IMR-90 (cell line): ENCODE measurements at regions not wholly inside any gene's neighbourhood (a gene's known extent, or its start where the extent isn't known, plus 50 kb on each side); places are given as distances from the start of the nearest gene placed in this dataset.

ENCODE experiments used
- ATAC-seq: fragments of 200-7000 bp; cut with Tn5 transposase; 2 replicates; pipeline ENCODE4 v1.9.1; 2020; ENCODE audit warnings: low read depth, mild to moderate bottlenecking, moderate library complexity
- BruUV-seq: library from RNA; stranded (reverse); fragments of 400-500 nt; replicated peaks from 2 replicates; lab custom pipeline; 2021; lab: Mats Ljungman, UMichigan
- CTCF ChIA-PET: fragments of 300-600 bp; formaldehyde crosslinking; extraction: SDS; loops from one replicate; lab custom pipeline; 2021; ENCODE audit warnings: antibody characterized with exemption; lab: Yijun Ruan, JAX
- POLR2A ChIA-PET: fragments of 300-600 bp; sonication (Branson Sonifier 250); formaldehyde crosslinking; loops from one replicate; lab custom pipeline; 2022; ENCODE audit warnings: antibody characterized with exemption; ENCODE audit not compliant: unreplicated experiment; lab: Charles Lee
- DNase-seq: peaks from one replicate; pipeline ENCODE4 v3.0.0; 2013
- H2AFZ ChIP-seq: replicated peaks from 2 replicates; pipeline ENCODE3; 2013; ENCODE audit warnings: low read length, mild to moderate bottlenecking; ENCODE audit not compliant: poor library complexity
- H2AK5ac ChIP-seq: 2 replicates; pipeline ENCODE4 v1.6.1; 2013; ENCODE audit warnings: low read depth, low read length, inconsistent platforms
- H2AK9ac ChIP-seq: replicated peaks from 2 replicates; pipeline ENCODE3; 2013; ENCODE audit warnings: mild to moderate bottlenecking, low read depth, low read length, moderate library complexity; ENCODE audit not compliant: poor library complexity
- H2BK120ac ChIP-seq: 2 replicates; pipeline ENCODE4 v1.6.1; 2013; ENCODE audit warnings: low read depth, low read length, inconsistent platforms
- H2BK15ac ChIP-seq: 3 replicates; pipeline ENCODE4 v1.6.1; 2013; ENCODE audit warnings: low read depth, low read length, inconsistent platforms
- H2BK20ac ChIP-seq: 2 replicates; pipeline ENCODE4 v1.6.1; 2013; ENCODE audit warnings: low read depth, mild to moderate bottlenecking, inconsistent platforms, low read length, moderate library complexity
- H2BK5ac ChIP-seq: 2 replicates; pipeline ENCODE4 v1.6.1; 2013; ENCODE audit warnings: mild to moderate bottlenecking, low read depth, low read length, inconsistent platforms; ENCODE audit not compliant: poor library complexity, severe bottlenecking
- H3K14ac ChIP-seq: replicated peaks from 2 replicates; pipeline ENCODE4 v1.6.1; 2013; ENCODE audit warnings: low read depth, low read length, inconsistent platforms
- H3K18ac ChIP-seq: 2 replicates; pipeline ENCODE4 v1.6.1; 2013; ENCODE audit warnings: low read depth, low read length, control low read depth
- H3K23ac ChIP-seq: 2 replicates; pipeline ENCODE4 v1.6.1; 2013; ENCODE audit warnings: low read depth, low read length, inconsistent platforms
- H3K27ac ChIP-seq: 2 replicates; pipeline ENCODE4 v1.5.1; 2013; ENCODE audit warnings: mild to moderate bottlenecking, control low read depth, low read length; ENCODE audit not compliant: insufficient read depth
- H3K27me3 ChIP-seq: 2 replicates; pipeline ENCODE4 v1.6.1; 2013; ENCODE audit warnings: low read length; ENCODE audit not compliant: control insufficient read depth, insufficient read depth
- H3K36me3 ChIP-seq: 2 replicates; pipeline ENCODE4 v1.6.1; 2013; ENCODE audit warnings: low read length, mixed read lengths; ENCODE audit not compliant: control insufficient read depth, insufficient read depth
- H3K4ac ChIP-seq: 2 replicates; pipeline ENCODE4 v1.6.1; 2013; ENCODE audit warnings: low read depth, low read length, inconsistent platforms
- H3K4me1 ChIP-seq: 2 replicates; pipeline ENCODE4 v1.6.1; 2013; ENCODE audit warnings: low read length, mixed read lengths; ENCODE audit not compliant: control insufficient read depth, insufficient read depth
- H3K4me2 ChIP-seq: 2 replicates; pipeline ENCODE4 v1.6.1; 2013; ENCODE audit warnings: low read depth, mild to moderate bottlenecking, control low read depth, low read length, moderate library complexity
- H3K4me3 ChIP-seq: 2 replicates; pipeline ENCODE4 v1.5.1; 2013; ENCODE audit warnings: low read depth, mild to moderate bottlenecking, control low read depth, low read length, moderate library complexity; ENCODE audit not compliant: insufficient read depth
- H3K56ac ChIP-seq: 2 replicates; pipeline ENCODE4 v1.6.1; 2013; ENCODE audit warnings: low read length, inconsistent platforms; ENCODE audit not compliant: insufficient read depth; ENCODE audit errors: extremely low read depth
- H3K79me1 ChIP-seq, 2 experiments: 2 replicates each; pipeline ENCODE4 v1.6.1; 2013; ENCODE audit warnings: low read length in 2 of 2, inconsistent platforms in 1 of 2, low read depth in 1 of 2
- H3K9ac ChIP-seq: 2 replicates; pipeline ENCODE4 v1.6.1; 2013; ENCODE audit warnings: low read depth, low read length, control low read depth
- H3K9me1 ChIP-seq: 2 replicates; pipeline ENCODE4 v1.6.1; 2013; ENCODE audit warnings: low read length, inconsistent platforms; ENCODE audit not compliant: insufficient read depth
- H3K9me3 ChIP-seq: 2 replicates; pipeline ENCODE4 v1.6.1; 2013; ENCODE audit warnings: low read length; ENCODE audit not compliant: control insufficient read depth, insufficient read depth
- H4K20me1 ChIP-seq: 2 replicates; pipeline ENCODE4 v1.6.1; 2013; ENCODE audit warnings: low read length, inconsistent platforms; ENCODE audit not compliant: insufficient read depth
- H4K5ac ChIP-seq: 2 replicates; pipeline ENCODE4 v1.6.1; 2013; ENCODE audit warnings: mild to moderate bottlenecking, low read depth, low read length, control low read depth
- H4K8ac ChIP-seq, 2 experiments: 2 replicates each; pipeline ENCODE4 v1.6.1; 2013; ENCODE audit warnings: low read depth in 2 of 2, low read length in 2 of 2, control low read depth in 1 of 2, inconsistent platforms in 1 of 2
- H4K91ac ChIP-seq: 2 replicates; pipeline ENCODE4 v1.6.1; 2013; ENCODE audit warnings: low read depth, low read length, inconsistent platforms; ENCODE audit not compliant: insufficient read depth
- BHLHE40 ChIP-seq: fragments of 150-350 bp; IDR thresholded peaks from 2 replicates; pipeline ENCODE4 v1.6.1; 2016; ENCODE audit warnings: mild to moderate bottlenecking, low read depth, low read length
- CHD1 ChIP-seq: IDR thresholded peaks from 2 replicates; pipeline ENCODE4 v1.6.1; 2012; ENCODE audit warnings: low read depth, low read length, improper control_type of control experiment
- FOS ChIP-seq: fragments of 150-350 bp; IDR thresholded peaks from 2 replicates; pipeline ENCODE4 v1.6.1; 2016; ENCODE audit warnings: low read depth, low read length
- MAZ ChIP-seq: IDR thresholded peaks from 2 replicates; pipeline ENCODE4 v1.6.1; 2012; ENCODE audit warnings: low read depth, mild to moderate bottlenecking, low read length, improper control_type of control experiment, moderate library complexity, borderline replicate concordance
- NFE2L2 ChIP-seq: fragments of 150-350 bp; IDR thresholded peaks from 2 replicates; pipeline ENCODE4 v1.6.1; 2016; ENCODE audit warnings: low read depth, mild to moderate bottlenecking, low read length
- POLR2A ChIP-seq: IDR thresholded peaks from 2 replicates; pipeline ENCODE4 v1.6.1; 2012; ENCODE audit warnings: mild to moderate bottlenecking, low read depth, low read length
- RAD21 ChIP-seq: IDR thresholded peaks from 2 replicates; pipeline ENCODE4 v1.6.1; 2012; ENCODE audit warnings: low read length, improper control_type of control experiment
- RCOR1 ChIP-seq: IDR thresholded peaks from 2 replicates; pipeline ENCODE4 v1.6.1; 2012; ENCODE audit warnings: mild to moderate bottlenecking, low read length, improper control_type of control experiment; ENCODE audit not compliant: insufficient replicate concordance
- RFX5 ChIP-seq: IDR thresholded peaks from 2 replicates; pipeline ENCODE4 v1.8.0; 2012; ENCODE audit warnings: low read depth, mild to moderate bottlenecking, low read length, moderate library complexity
- SMC3 ChIP-seq: fragments of 150-350 bp; IDR thresholded peaks from 2 replicates; pipeline ENCODE4 v1.6.1; 2016; ENCODE audit warnings: low read depth, mild to moderate bottlenecking, antibody characterized with exemption, low read length, moderate library complexity
- WGBS, 2 experiments: methylation state at CpG; one replicate each; pipeline versions ENCODE4 v1.1.5 to v1.1.7; 2013; ENCODE audit warnings: missing lambda C conversion rate in 2 of 2; ENCODE audit not compliant: insufficient read length in 1 of 2; ENCODE audit errors: extremely low coverage in 2 of 2; 5-methylcytosine and 5-hydroxymethylcytosine counted together
- dilution Hi-C: fragments of 300-500 bp; cut with HindIII; formaldehyde crosslinking; loops from one replicate; pipeline ENCODE4 v1.14.3; 2018; ENCODE audit warnings: low sequenced_read_pairs; ENCODE audit not compliant: unreplicated experiment
- in situ Hi-C: fragments of 300-500 bp; cut with MboI; formaldehyde crosslinking; loops from 3 replicates; pipeline ENCODE4 v1.14.3; 2019; ENCODE audit warnings: low sequenced_read_pairs, inconsistent platforms, mixed read lengths
- intact Hi-C: fragments of 100-400 bp; cut with micrococcal nuclease; formaldehyde crosslinking; loops from 2 replicates; pipeline ENCODE4 v1.10.0; 2022
- TF ChIP-seq, protein P1 (sequence below): fragments of 150-350 bp; IDR thresholded peaks from 2 replicates; pipeline ENCODE4 v1.6.1; 2017; ENCODE audit warnings: mild to moderate bottlenecking, antibody characterized with exemption, low read length, low read depth
- TF ChIP-seq, protein P2 (sequence below): fragments of 150-350 bp; IDR thresholded peaks from 2 replicates; pipeline ENCODE4 v1.6.1; 2016; ENCODE audit warnings: low read depth, mild to moderate bottlenecking, low read length, moderate library complexity, borderline replicate concordance
- TF ChIP-seq, protein P3 (sequence below): conservative IDR thresholded peaks from 2 replicates; pipeline ENCODE4 v1.5.1; 2012; ENCODE audit warnings: mild to moderate bottlenecking, low read depth, low read length, improper control_type of control experiment

DNA sequence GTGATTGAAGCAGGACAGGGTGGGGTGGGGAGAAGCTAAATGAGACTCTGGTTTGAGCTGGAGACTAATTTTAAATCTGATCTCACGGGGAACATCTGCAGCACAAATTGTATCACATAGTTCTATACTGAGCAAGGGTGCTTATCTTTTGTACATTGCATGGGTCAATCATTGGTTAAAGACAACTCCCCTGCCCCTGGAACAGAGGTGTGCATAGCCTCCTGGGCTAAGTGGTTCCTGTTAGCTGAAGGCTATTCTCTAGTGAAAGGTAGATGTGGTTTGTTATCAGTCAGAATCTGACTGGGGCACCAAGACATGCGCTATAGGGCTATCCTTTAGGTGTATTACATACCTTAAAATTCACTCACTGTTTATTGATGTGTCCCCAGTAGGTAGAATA is 103.9 kb upstream of the KITLG start:
- Histone ChIP-seq H4K91ac (no peak overlapping the region), H2BK5ac (no peak overlapping the region), H2BK15ac (no peak overlapping the region), H3K4me1 (no peaks in the 10 kb centered on the region), H2AK9ac (no peak overlapping the region), H4K8ac (no peak overlapping the region), H3K27ac (no peak overlapping the region), H3K14ac (no peak overlapping the region), H3K27me3 (no peaks in the 10 kb centered on the region), H2AK5ac (no peak overlapping the region), H3K9ac (no peak overlapping the region), H3K9me3 (no peaks in the 10 kb centered on the region), H3K9me1 (no peaks in the 10 kb centered on the region), H3K79me1 (no peaks in the 10 kb centered on the region), H4K20me1 (no peaks in the 10 kb centered on the region), H3K36me3 (no peaks in the 10 kb centered on the region), H3K18ac (no peak overlapping the region), H3K56ac (no peak overlapping the region), H2BK20ac (no peak overlapping the region), H2BK120ac (no peak overlapping the region), H3K4me2 (no peak overlapping the region), H3K4me3 (no peak overlapping the region), H2AFZ (no peak overlapping the region), H4K5ac (no peak overlapping the region), H3K23ac (no peak overlapping the region), H3K4ac (no peak overlapping the region)
- no TSS peak for BruUV-seq
- in situ Hi-C loops = no loop called here
- TF ChIP-seq SMC3 = no peak
- TF ChIP-seq RFX5 = no peak
- TF ChIP-seq, protein P1, sequence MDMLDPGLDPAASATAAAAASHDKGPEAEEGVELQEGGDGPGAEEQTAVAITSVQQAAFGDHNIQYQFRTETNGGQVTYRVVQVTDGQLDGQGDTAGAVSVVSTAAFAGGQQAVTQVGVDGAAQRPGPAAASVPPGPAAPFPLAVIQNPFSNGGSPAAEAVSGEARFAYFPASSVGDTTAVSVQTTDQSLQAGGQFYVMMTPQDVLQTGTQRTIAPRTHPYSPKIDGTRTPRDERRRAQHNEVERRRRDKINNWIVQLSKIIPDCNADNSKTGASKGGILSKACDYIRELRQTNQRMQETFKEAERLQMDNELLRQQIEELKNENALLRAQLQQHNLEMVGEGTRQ = no peak
- TF ChIP-seq, protein P2, sequence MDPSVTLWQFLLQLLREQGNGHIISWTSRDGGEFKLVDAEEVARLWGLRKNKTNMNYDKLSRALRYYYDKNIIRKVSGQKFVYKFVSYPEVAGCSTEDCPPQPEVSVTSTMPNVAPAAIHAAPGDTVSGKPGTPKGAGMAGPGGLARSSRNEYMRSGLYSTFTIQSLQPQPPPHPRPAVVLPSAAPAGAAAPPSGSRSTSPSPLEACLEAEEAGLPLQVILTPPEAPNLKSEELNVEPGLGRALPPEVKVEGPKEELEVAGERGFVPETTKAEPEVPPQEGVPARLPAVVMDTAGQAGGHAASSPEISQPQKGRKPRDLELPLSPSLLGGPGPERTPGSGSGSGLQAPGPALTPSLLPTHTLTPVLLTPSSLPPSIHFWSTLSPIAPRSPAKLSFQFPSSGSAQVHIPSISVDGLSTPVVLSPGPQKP = no peak
- TF ChIP-seq BHLHE40 = no peak
- no peak for TF ChIP-seq RAD21
- no peak for TF ChIP-seq FOS
- no peak for TF ChIP-seq NFE2L2
- no peak for TF ChIP-seq POLR2A
- no peak for TF ChIP-seq RCOR1
- TF ChIP-seq, protein P3, sequence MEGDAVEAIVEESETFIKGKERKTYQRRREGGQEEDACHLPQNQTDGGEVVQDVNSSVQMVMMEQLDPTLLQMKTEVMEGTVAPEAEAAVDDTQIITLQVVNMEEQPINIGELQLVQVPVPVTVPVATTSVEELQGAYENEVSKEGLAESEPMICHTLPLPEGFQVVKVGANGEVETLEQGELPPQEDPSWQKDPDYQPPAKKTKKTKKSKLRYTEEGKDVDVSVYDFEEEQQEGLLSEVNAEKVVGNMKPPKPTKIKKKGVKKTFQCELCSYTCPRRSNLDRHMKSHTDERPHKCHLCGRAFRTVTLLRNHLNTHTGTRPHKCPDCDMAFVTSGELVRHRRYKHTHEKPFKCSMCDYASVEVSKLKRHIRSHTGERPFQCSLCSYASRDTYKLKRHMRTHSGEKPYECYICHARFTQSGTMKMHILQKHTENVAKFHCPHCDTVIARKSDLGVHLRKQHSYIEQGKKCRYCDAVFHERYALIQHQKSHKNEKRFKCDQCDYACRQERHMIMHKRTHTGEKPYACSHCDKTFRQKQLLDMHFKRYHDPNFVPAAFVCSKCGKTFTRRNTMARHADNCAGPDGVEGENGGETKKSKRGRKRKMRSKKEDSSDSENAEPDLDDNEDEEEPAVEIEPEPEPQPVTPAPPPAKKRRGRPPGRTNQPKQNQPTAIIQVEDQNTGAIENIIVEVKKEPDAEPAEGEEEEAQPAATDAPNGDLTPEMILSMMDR = no peak
- no peak for TF ChIP-seq MAZ
- TF ChIP-seq CHD1 = no peak
- dilution Hi-C loops = no loop called here
- intact Hi-C loops = no loop called here
- DNase-seq = no peak
- no CpG with 5 or more reads among the region's 2 CpGs for WGBS, 2 experiments
- POLR2A ChIA-PET = no interaction called here
- CTCF ChIA-PET = interaction anchor here (1.1 kb wide), 1 partner anchor 9 kb away, joined by 3 read pairs; no protein-coding TSS in a partner anchor
- ATAC-seq = no peak
